Left lung (tissue), 4 donors: ENCODE measurements at regions not wholly inside any gene's neighbourhood (a gene's known extent, or its start where the extent isn't known, plus 50 kb on each side); places are given as distances from the start of the nearest gene placed in this dataset.
"Not testable (repeated sequence)": the region's sequence is repeated elsewhere in the genome, so short reads cannot be mapped to it uniquely, and the experiment has no call there.

Experiments used
- ATAC-seq: fragments of 200-7000 bp; cut with Tn5 transposase; one replicate; pipeline ENCODE4 v1.9.1; 2020; ENCODE audit warnings: moderate library complexity
- DNase-seq, 4 donors: peaks; one replicate each; pipeline ENCODE4 v3.0.0-alpha.2; 2013 to 2020
- H3K27ac ChIP-seq, 2 donors: fragments of 200-600 bp; sonication (generic) in 1 of 2; one replicate each; pipeline versions ENCODE4 v1.5.0 to v1.8.0; 2020 to 2021
- H3K27me3 ChIP-seq, 2 donors: fragments of 200-600 bp; sonication (generic) in 1 of 2; one replicate each; pipeline versions ENCODE4 v1.5.0 to v1.8.0; 2020 to 2021
- H3K36me3 ChIP-seq, 2 donors: fragments of 200-600 bp; sonication (generic) in 1 of 2; one replicate each; pipeline versions ENCODE4 v1.5.0 to v1.8.0; 2020 to 2021
- H3K4me1 ChIP-seq, 2 donors: fragments of 200-600 bp; one replicate each; pipeline ENCODE4 v1.8.0; 2021
- H3K4me3 ChIP-seq, 2 donors: fragments of 200-600 bp; sonication (generic) in 1 of 2; one replicate each; pipeline versions ENCODE4 v1.5.0 to v1.8.0; 2020 to 2021; ENCODE audit warnings: mild to moderate bottlenecking in 1 of 2
- H3K9me3 ChIP-seq, 2 donors: fragments of 200-600 bp; sonication (generic) in 1 of 2; one replicate each; pipeline versions ENCODE4 v1.5.0 to v1.8.0; 2020 to 2021
- intact Hi-C, 2 donors: fragments of 100-400 bp; cut with DNase I; formaldehyde crosslinking; loops; one replicate each; pipeline versions ENCODE4 v1.11.2 to v1.14.2; 2022
- TF ChIP-seq, protein P1 (sequence below), 2 donors: fragments of 200-600 bp; sonication (generic) in 1 of 2; IDR thresholded peaks; one replicate each; pipeline versions ENCODE4 v1.5.0 to v1.8.0; 2021; ENCODE audit warnings: antibody characterized with exemption in 2 of 2
- donor health status: DM: no; HTN: yes; CAD: no.
- donor health status: DM: no; HTN: no; CAD: no.

DNA sequence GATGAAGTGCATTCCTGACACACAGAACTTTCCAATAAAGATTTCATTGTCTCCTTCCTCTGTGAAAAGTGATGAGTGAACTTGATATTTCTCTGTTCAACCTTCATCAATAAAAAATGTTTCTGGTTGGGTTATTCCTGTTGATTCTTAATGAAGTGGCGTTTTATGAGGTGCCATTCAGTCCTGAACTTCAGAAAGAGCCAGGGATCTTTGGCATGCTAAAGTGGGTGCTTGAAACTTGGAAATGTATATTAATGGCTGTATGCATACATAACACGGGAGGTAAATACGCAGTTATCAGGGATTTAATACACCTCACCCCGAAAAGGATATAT lies 151.6 kb downstream of the ACTR3B start:
- H3K4me3 ChIP-seq, result no peak overlapping the region
- H3K4me1 ChIP-seq, result no peaks in the 10 kb centered on the region
- no peaks in the 10 kb centered on the region for H3K27me3 ChIP-seq
- intact Hi-C loops, result no loop called here
- H3K36me3 ChIP-seq, result no peaks in the 10 kb centered on the region
- TF ChIP-seq, protein P1, sequence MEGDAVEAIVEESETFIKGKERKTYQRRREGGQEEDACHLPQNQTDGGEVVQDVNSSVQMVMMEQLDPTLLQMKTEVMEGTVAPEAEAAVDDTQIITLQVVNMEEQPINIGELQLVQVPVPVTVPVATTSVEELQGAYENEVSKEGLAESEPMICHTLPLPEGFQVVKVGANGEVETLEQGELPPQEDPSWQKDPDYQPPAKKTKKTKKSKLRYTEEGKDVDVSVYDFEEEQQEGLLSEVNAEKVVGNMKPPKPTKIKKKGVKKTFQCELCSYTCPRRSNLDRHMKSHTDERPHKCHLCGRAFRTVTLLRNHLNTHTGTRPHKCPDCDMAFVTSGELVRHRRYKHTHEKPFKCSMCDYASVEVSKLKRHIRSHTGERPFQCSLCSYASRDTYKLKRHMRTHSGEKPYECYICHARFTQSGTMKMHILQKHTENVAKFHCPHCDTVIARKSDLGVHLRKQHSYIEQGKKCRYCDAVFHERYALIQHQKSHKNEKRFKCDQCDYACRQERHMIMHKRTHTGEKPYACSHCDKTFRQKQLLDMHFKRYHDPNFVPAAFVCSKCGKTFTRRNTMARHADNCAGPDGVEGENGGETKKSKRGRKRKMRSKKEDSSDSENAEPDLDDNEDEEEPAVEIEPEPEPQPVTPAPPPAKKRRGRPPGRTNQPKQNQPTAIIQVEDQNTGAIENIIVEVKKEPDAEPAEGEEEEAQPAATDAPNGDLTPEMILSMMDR (IDR thresholded peaks at IDR 0.05), result no peak
- H3K27ac ChIP-seq, result no peak overlapping the region
- H3K9me3 ChIP-seq, result no peaks in the 10 kb centered on the region
- DNase-seq (no peak), ATAC-seq (no peak)

DNA sequence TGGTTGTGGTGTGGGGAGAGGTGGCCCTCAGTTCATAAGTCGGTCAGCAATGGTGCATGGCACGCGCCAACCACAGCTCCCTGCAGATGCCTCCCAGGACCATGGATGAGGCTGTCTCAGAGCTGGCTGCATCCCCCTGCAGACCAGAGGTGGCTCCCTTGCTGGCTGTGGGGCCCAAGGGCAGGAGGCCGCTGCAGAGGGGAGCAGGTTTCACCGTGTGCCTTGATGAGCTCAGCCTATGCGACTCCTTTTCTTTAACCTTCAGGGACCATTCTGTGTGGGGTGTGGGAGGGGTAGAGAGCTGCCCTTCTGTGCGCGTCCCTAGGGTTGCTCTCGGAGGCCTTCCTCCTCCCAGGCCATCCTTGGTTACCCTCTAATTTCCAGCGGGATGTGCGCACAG lies 152.4 kb downstream of the ACTR3B start:
- no peaks in the 10 kb centered on the region for H3K36me3 ChIP-seq
- no peaks in the 10 kb centered on the region for H3K27me3 ChIP-seq
- TF ChIP-seq, protein P1 (IDR thresholded peaks at IDR 0.05), result no peak
- H3K27ac ChIP-seq, result no peak overlapping the region
- ATAC-seq (no peak), DNase-seq (no peak)
- no peaks in the 10 kb centered on the region for H3K4me1 ChIP-seq
- H3K4me3 ChIP-seq, result no peak overlapping the region
- intact Hi-C loops, result no loop called here
- H3K9me3 ChIP-seq, result no peaks in the 10 kb centered on the region

DNA sequence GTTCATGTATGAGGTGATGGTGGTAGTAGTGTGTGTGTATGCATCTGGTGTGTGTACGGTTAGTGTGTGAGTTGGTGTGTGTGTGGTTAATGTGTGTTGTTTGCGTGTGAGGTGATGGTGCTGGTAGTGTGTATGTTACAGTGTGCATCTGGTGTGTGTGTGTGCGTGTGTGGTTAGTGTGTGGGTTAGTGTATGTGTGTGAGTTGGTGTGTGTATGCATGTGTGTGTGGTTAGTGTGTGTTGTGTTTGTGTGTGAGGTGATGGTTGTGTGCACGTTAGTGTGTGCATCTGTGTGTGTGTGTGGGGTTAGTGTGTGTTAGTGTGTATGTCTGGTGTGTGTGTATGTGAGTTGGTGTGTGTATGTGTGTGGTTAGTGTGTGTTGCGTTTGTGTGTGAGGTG lies 153.0 kb downstream of the ACTR3B start:
- H3K36me3 ChIP-seq, result no peaks in the 10 kb centered on the region
- H3K4me1 ChIP-seq, result no peaks in the 10 kb centered on the region
- no peak overlapping the region for H3K27ac ChIP-seq
- DNase-seq (no peak), ATAC-seq (no peak)
- TF ChIP-seq, protein P1 (IDR thresholded peaks at IDR 0.05), result no peak
- intact Hi-C loops, result no loop called here
- H3K4me3 ChIP-seq, result no peak overlapping the region
- no peaks in the 10 kb centered on the region for H3K9me3 ChIP-seq
- H3K27me3 ChIP-seq, result no peaks in the 10 kb centered on the region

- ATAC-seq, result no peak
- H3K4me1 ChIP-seq, result no peaks in the 10 kb centered on the region
Measured at GRCh38 chr7:152913492-152913891, 153.9 kb downstream of the ACTR3B start.

DNA sequence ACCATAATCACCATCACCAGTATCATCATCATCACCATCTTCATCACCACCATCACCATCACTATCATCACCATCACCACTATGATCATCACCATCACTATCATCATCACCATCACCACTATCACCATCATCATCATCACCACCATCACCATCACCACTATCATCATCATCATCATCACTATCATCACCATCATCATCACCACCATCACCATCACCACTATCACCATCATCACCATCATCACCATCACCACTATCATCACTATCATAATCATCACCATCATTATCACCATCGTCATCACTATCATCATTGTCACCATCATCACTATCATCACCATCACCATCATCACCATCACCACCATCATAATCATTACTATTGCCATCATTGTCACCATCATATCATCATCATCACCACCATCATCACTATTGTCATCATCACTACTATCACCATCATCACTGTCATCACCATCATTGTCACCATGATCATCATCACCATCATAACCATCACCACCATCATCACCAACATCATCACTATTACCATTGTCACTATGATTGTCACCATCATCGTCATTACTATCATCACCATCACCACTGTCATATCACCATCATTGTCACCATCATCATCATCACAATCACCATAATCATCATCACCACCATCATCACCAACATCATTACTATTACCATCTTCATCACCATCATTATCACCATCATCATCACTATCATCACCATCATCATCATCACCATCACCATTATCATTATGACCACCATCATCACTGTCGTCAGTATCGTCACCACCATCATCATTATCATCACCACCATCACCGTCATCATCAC lies 154.7 kb downstream of the ACTR3B start:
- TF ChIP-seq, protein P1 (IDR thresholded peaks at IDR 0.05), result no peak
- intact Hi-C loops, result no loop called here
- H3K27ac ChIP-seq, result no peak overlapping the region
- no peaks in the 10 kb centered on the region for H3K9me3 ChIP-seq
- H3K4me3 ChIP-seq, result no peak overlapping the region
- H3K36me3 ChIP-seq, result no peaks in the 10 kb centered on the region
- no peak for DNase-seq
- no peak for ATAC-seq
- no peaks in the 10 kb centered on the region for H3K27me3 ChIP-seq
- no peaks in the 10 kb centered on the region for H3K4me1 ChIP-seq

More at GRCh38 chr7:152913492-152913891, 153.9 kb downstream of the ACTR3B start:
- intact Hi-C loops, result no loop called here
- no peak overlapping the region for H3K4me3 ChIP-seq
- H3K27me3 ChIP-seq, result no peaks in the 10 kb centered on the region
- no peaks in the 10 kb centered on the region for H3K36me3 ChIP-seq
- H3K27ac ChIP-seq, result no peak overlapping the region
- TF ChIP-seq, protein P1 (IDR thresholded peaks at IDR 0.05), result no peak
- no peak for DNase-seq
- no peaks in the 10 kb centered on the region for H3K9me3 ChIP-seq

GRCh38 chr7:152914845-152915102 lies 155.2 kb downstream of the ACTR3B start:
- H3K27me3 ChIP-seq, H3K27ac ChIP-seq, H3K4me1 ChIP-seq, H3K36me3 ChIP-seq, DNase-seq, ATAC-seq, H3K4me3 ChIP-seq, H3K9me3 ChIP-seq, intact Hi-C loops: not testable (repeated sequence)
